NT2/D1 (cell line): ENCODE measurements at regions not wholly inside any gene's neighbourhood (a gene's known extent, or its start where the extent isn't known, plus 50 kb on each side); places are given as distances from the start of the nearest gene placed in this dataset.
"Not testable (repeated sequence)": the region's sequence is repeated elsewhere in the genome, so short reads cannot be mapped to it uniquely, and the experiment has no call there.

Source experiments
- DNase-seq: peaks from one replicate; pipeline ENCODE4 v3.0.0-alpha.2; 2011; ENCODE audit warnings: low read depth, low spot score
- H3K27me3 ChIP-seq: 2 replicates; pipeline ENCODE4 v1.6.0; 2011; ENCODE audit warnings: mild to moderate bottlenecking; ENCODE audit not compliant: insufficient read length, insufficient read depth
- H3K36me3 ChIP-seq: 2 replicates; pipeline ENCODE4 v1.6.1; 2011; ENCODE audit warnings: mild to moderate bottlenecking, low read length, mixed read lengths; ENCODE audit not compliant: insufficient read depth, insufficient read length
- H3K4me1 ChIP-seq: 2 replicates; pipeline ENCODE4 v1.5.1; 2011; ENCODE audit not compliant: insufficient read depth, insufficient read length
- H3K4me3 ChIP-seq: 2 replicates; pipeline ENCODE4 v1.5.1; 2011; ENCODE audit warnings: low read depth; ENCODE audit not compliant: insufficient read length
- H3K9ac ChIP-seq: 2 replicates; pipeline ENCODE4 v1.6.0; 2011; ENCODE audit warnings: low read depth; ENCODE audit not compliant: insufficient read length
- H3K9me3 ChIP-seq: 2 replicates; pipeline ENCODE4 v1.5.1; 2011; ENCODE audit warnings: mild to moderate bottlenecking, low read length; ENCODE audit not compliant: insufficient read depth
- SUZ12 ChIP-seq: IDR thresholded peaks from 2 replicates; pipeline ENCODE4 v1.6.1; 2011; ENCODE audit not compliant: insufficient read length, insufficient read depth; ENCODE audit errors: extremely low read depth
- YY1 ChIP-seq: IDR thresholded peaks from 2 replicates; pipeline ENCODE4 v1.6.1; 2011; ENCODE audit not compliant: insufficient read length, insufficient read depth
- ZNF274 ChIP-seq: IDR thresholded peaks from 2 replicates; pipeline ENCODE4 v1.6.1; 2011; ENCODE audit warnings: mild to moderate bottlenecking, low read depth, low read length

DNA sequence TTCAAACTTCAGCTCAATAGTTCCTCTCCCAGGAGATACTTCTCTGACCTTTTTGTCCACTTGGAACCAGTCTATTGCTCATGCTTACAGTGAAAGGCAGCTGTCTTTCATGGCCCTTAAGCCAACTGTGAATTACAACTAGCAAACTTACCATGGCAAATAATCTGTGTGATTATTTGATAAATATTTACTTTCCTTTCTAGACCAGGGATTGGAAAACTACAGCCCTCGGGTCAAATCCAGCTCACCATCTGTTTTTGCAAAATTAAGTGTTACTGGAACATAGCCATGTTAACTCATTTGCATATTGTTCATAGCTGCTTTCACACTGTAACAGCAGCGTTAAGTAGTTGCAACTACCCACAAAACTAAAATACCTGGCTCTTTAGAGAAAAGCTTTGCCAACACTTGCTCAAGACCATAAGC lies 289.1 kb upstream of the MCTP2 start:
- Histone ChIP-seq H3K4me1 (no peaks in the 10 kb centered on the region), H3K9ac (no peak overlapping the region), H3K36me3 (no peaks in the 10 kb centered on the region), H3K4me3 (no peak overlapping the region), H3K9me3 (no peaks in the 10 kb centered on the region), H3K27me3 (no peaks in the 10 kb centered on the region)
- TF ChIP-seq ZNF274 (no peak), YY1 (no peak), SUZ12 (no peak)
- no peak for DNase-seq

GRCh38 chr15:93941697-93942096 lies 289.7 kb upstream of the MCTP2 start:
- no peaks in the 10 kb centered on the region for H3K9me3 ChIP-seq
- H3K9ac ChIP-seq = no peak overlapping the region
- no peaks in the 10 kb centered on the region for H3K27me3 ChIP-seq
- H3K4me1 ChIP-seq = no peaks in the 10 kb centered on the region
- H3K4me3 ChIP-seq = no peak overlapping the region
- no peaks in the 10 kb centered on the region for H3K36me3 ChIP-seq
- TF ChIP-seq YY1 = no peak
- no peak for DNase-seq

DNA sequence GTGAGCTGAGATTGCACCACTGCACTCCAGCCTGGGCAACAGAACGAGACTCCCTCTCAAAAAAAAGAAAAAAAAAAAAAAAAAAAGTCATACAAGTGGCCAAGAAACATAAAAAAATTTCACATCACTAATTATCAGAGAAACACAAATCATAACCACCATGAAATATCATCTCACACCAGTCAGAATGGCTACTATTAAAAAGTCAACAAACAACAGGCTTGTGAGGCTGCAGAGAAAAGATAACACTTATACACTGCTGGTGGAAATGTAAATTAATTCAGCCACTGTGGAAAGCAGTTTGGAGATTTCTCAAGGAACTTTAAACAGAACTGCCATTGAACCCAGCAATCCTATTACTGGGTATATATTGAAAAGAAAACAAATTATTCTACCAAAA lies 291.1 kb upstream of the MCTP2 start:
- TF ChIP-seq YY1 (no peak), SUZ12 (no peak), ZNF274 (no peak)
- Histone ChIP-seq H3K36me3 (no peaks in the 10 kb centered on the region), H3K4me1 (no peaks in the 10 kb centered on the region), H3K4me3 (no peak overlapping the region), H3K9ac (no peak overlapping the region), H3K27me3 (no peaks in the 10 kb centered on the region), H3K9me3 (no peaks in the 10 kb centered on the region)
- no peak for DNase-seq

GRCh38 chr15:93932164-93932776 lies 299.1 kb upstream of the MCTP2 start:
- no peaks in the 10 kb centered on the region for H3K4me1 ChIP-seq
- H3K36me3 ChIP-seq = no peaks in the 10 kb centered on the region
- no peak for TF ChIP-seq ZNF274
- TF ChIP-seq YY1 = no peak
- no peak for TF ChIP-seq SUZ12
- no peak overlapping the region for H3K9ac ChIP-seq
- H3K9me3 ChIP-seq = no peaks in the 10 kb centered on the region
- no peaks in the 10 kb centered on the region for H3K27me3 ChIP-seq
- DNase-seq = no peak
- no peak overlapping the region for H3K4me3 ChIP-seq

GRCh38 chr15:93929375-93930094 lies 301.8 kb upstream of the MCTP2 start:
- H3K4me3 ChIP-seq = no peak overlapping the region
- H3K36me3 ChIP-seq = no peaks in the 10 kb centered on the region
- H3K9me3 ChIP-seq = no peaks in the 10 kb centered on the region
- H3K4me1 ChIP-seq = no peaks in the 10 kb centered on the region
- H3K9ac ChIP-seq = peak overlapping the region; percentile 23
- peak; percentile 71 for DNase-seq
- no peaks in the 10 kb centered on the region for H3K27me3 ChIP-seq
- no peak for TF ChIP-seq YY1
- no peak for TF ChIP-seq SUZ12
- TF ChIP-seq ZNF274 = no peak

GRCh38 chr15:93920204-93920603 lies 311.2 kb upstream of the MCTP2 start:
- Histone ChIP-seq H3K9ac (no peak overlapping the region), H3K4me3 (no peak overlapping the region), H3K36me3 (no peaks in the 10 kb centered on the region), H3K4me1 (no peaks in the 10 kb centered on the region), H3K9me3 (peaks cover 12% of the 10 kb centered on the region), H3K27me3 (no peaks in the 10 kb centered on the region)
- DNase-seq = no peak
- no peak for TF ChIP-seq ZNF274
- TF ChIP-seq YY1 = no peak
- TF ChIP-seq SUZ12 = no peak

DNA sequence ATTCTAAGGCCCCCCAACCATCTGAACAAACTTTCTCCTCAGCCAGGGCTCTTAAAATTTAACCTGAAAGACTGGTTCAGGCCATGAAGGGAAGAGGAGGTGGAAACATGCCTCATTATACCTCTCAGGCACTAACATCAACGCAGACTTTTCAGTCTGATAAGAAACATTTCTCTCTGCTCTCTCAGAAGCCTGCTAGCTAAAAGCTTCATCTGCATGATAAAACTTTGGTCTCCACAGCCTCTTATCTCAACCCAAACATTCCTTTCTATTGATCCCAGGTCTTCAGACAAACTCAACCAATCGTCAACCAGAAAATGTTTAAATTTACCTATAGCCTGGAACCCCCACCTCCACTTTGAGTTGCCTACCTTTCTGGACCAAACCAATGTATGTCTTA lies 312.6 kb upstream of the MCTP2 start:
- H3K9ac ChIP-seq = not testable (repeated sequence)

GRCh38 chr15:93917181-93917580 lies 314.2 kb upstream of the MCTP2 start:
- H3K9me3 ChIP-seq = peaks cover 8% of the 10 kb centered on the region
- H3K27me3 ChIP-seq = no peaks in the 10 kb centered on the region
- no peaks in the 10 kb centered on the region for H3K36me3 ChIP-seq
- H3K4me1 ChIP-seq = no peaks in the 10 kb centered on the region
- no peak overlapping the region for H3K9ac ChIP-seq
- peak; percentile 5 for DNase-seq
- no peak overlapping the region for H3K4me3 ChIP-seq
- TF ChIP-seq SUZ12 (no peak), YY1 (no peak), ZNF274 (no peak)

More for the DNA sequence above, 312.6 kb upstream of the MCTP2 start:
- H3K4me3 ChIP-seq, H3K4me1 ChIP-seq, H3K27me3 ChIP-seq, H3K36me3 ChIP-seq: not testable (repeated sequence)
- peaks cover 12% of the 10 kb centered on the region for H3K9me3 ChIP-seq
- peak; percentile 43 for DNase-seq
